Brain microvascular endothelial cell (primary cell): ENCODE measurements at regions not wholly inside any gene's neighbourhood (a gene's known extent, or its start where the extent isn't known, plus 50 kb on each side); places are given as distances from the start of the nearest gene placed in this dataset.

ENCODE experiments used
- DNase-seq: peaks from one replicate; pipeline ENCODE4 v3.0.0-alpha.2; 2020
- H3K27ac ChIP-seq: fragments of 250-450 bp; sonication (Bioruptor Pico); 2 replicates; pipeline ENCODE4 v1.5.1; 2020; ENCODE audit warnings: mild to moderate bottlenecking, moderate library complexity
- H3K27me3 ChIP-seq: fragments of 250-450 bp; sonication (Bioruptor Pico); replicated peaks from 2 replicates; pipeline ENCODE4 v1.5.1; 2020; ENCODE audit warnings: mild to moderate bottlenecking
- H3K36me3 ChIP-seq: fragments of 250-450 bp; sonication (Bioruptor Pico); replicated peaks from 2 replicates; pipeline ENCODE4 v1.5.1; 2020; ENCODE audit warnings: mild to moderate bottlenecking
- H3K4me3 ChIP-seq: 2 replicates; pipeline ENCODE4 v1.5.1; 2011; ENCODE audit warnings: low read depth, mild to moderate bottlenecking, control low read depth, low read length, moderate library complexity
- CTCF ChIP-seq: IDR thresholded peaks from 2 replicates; pipeline ENCODE4 v1.5.1; 2011; ENCODE audit warnings: low read depth, mild to moderate bottlenecking, moderate library complexity, low read length, control low read depth, inconsistent platforms; ENCODE audit errors: missing control alignments
- in situ Hi-C: cut with HindIII; loops from 2 replicates; pipeline ENCODE4 v1.10.0; 2017; ENCODE audit warnings: low sequenced_read_pairs, low pct_ligation_motif_present

- no peaks in the 10 kb centered on the region for H3K36me3 ChIP-seq
- in situ Hi-C loops, result no loop called here
- no peak for TF ChIP-seq CTCF
- H3K27ac ChIP-seq, result no peak overlapping the region
- no peak for DNase-seq
- no peak overlapping the region for H3K4me3 ChIP-seq
- H3K27me3 ChIP-seq, result no peaks in the 10 kb centered on the region
Observed at GRCh38 chr5:125261505-125262250, 515.2 kb upstream of the ZNF608 start.

GRCh38 chr5:125262782-125263181, 516.3 kb upstream of the ZNF608 start:
- TF ChIP-seq CTCF, result no peak
- Histone ChIP-seq H3K27me3 (no peaks in the 10 kb centered on the region), H3K27ac (no peak overlapping the region), H3K4me3 (no peak overlapping the region), H3K36me3 (no peaks in the 10 kb centered on the region)
- in situ Hi-C loops, result no loop called here
- DNase-seq, result no peak

- Histone ChIP-seq H3K27ac (no peak overlapping the region), H3K4me3 (no peak overlapping the region), H3K27me3 (no peaks in the 10 kb centered on the region), H3K36me3 (no peaks in the 10 kb centered on the region)
- no peak for DNase-seq
- in situ Hi-C loops, result no loop called here
- TF ChIP-seq CTCF, result no peak
Observed at GRCh38 chr5:125263356-125263755, 516.9 kb upstream of the ZNF608 start.

GRCh38 chr5:125266106-125266505, 519.7 kb upstream of the ZNF608 start:
- Histone ChIP-seq H3K36me3 (no peaks in the 10 kb centered on the region), H3K4me3 (no peak overlapping the region), H3K27ac (no peak overlapping the region), H3K27me3 (no peaks in the 10 kb centered on the region)
- in situ Hi-C loops, result no loop called here
- DNase-seq, result no peak
- TF ChIP-seq CTCF, result no peak

GRCh38 chr5:125267636-125268248, 521.3 kb upstream of the ZNF608 start:
- in situ Hi-C loops, result no loop called here
- H3K36me3 ChIP-seq, result no peaks in the 10 kb centered on the region
- DNase-seq, result no peak
- no peak for TF ChIP-seq CTCF
- no peak overlapping the region for H3K27ac ChIP-seq
- no peak overlapping the region for H3K4me3 ChIP-seq
- H3K27me3 ChIP-seq, result no peaks in the 10 kb centered on the region
